DMS79 treated with DMSO at 0.1 percent for 48 hours (cell line): ENCODE measurements at regions not wholly inside any gene's neighbourhood (a gene's known extent, or its start where the extent isn't known, plus 50 kb on each side); places are given as distances from the start of the nearest gene placed in this dataset.
"Not testable (repeated sequence)": the region's sequence is repeated elsewhere in the genome, so short reads cannot be mapped to it uniquely, and the experiment has no call there.

ENCODE experiments used
- DNase-seq: peaks from one replicate; lab custom pipeline; 2025; lab: John Stamatoyannopoulos, UW

GRCh38 chr4:66555301-66555700, 885.0 kb upstream of the EPHA5 start:
- no peak for DNase-seq

- DNase-seq: no peak
These were observed 884.5 kb upstream of the EPHA5 start for GRCh38 chr4:66554826-66555225.

GRCh38 chr4:66545301-66545700, 875.0 kb upstream of the EPHA5 start:
- not testable (repeated sequence) for DNase-seq

- no peak for DNase-seq
These were observed 874.0 kb upstream of the EPHA5 start for GRCh38 chr4:66544281-66544680.

- no peak for DNase-seq
These were observed 869.5 kb upstream of the EPHA5 start for GRCh38 chr4:66539745-66540144.

- no peak for DNase-seq
These were observed 854.5 kb upstream of the EPHA5 start for GRCh38 chr4:66524781-66525180.

- DNase-seq: no peak
These were observed 852.0 kb upstream of the EPHA5 start for GRCh38 chr4:66522244-66522643.

- DNase-seq: no peak
These were observed 846.7 kb upstream of the EPHA5 start for GRCh38 chr4:66516940-66517339.

- no peak for DNase-seq
These were observed 836.7 kb upstream of the EPHA5 start for GRCh38 chr4:66506985-66507384.

- no peak for DNase-seq
These were observed 831.7 kb upstream of the EPHA5 start for GRCh38 chr4:66501997-66502396.

GRCh38 chr4:66490729-66491128, 820.4 kb upstream of the EPHA5 start:
- DNase-seq: no peak

GRCh38 chr4:66489783-66490452, 819.6 kb upstream of the EPHA5 start:
- DNase-seq: no peak

- DNase-seq: no peak
These were observed 819.1 kb upstream of the EPHA5 start for GRCh38 chr4:66489370-66489769.

GRCh38 chr4:66486068-66486467, 815.8 kb upstream of the EPHA5 start:
- DNase-seq: no peak

- DNase-seq: no peak
These were observed 811.9 kb upstream of the EPHA5 start for GRCh38 chr4:66482186-66482585.

- no peak for DNase-seq
These were observed 805.3 kb upstream of the EPHA5 start for GRCh38 chr4:66475596-66475995.

- no peak for DNase-seq
These were observed 794.8 kb upstream of the EPHA5 start for GRCh38 chr4:66465111-66465510.

- DNase-seq: not testable (repeated sequence)
These were observed 792.6 kb upstream of the EPHA5 start for GRCh38 chr4:66462890-66463289.

- DNase-seq: no peak
These were observed 781.5 kb upstream of the EPHA5 start for GRCh38 chr4:66451741-66452140.

GRCh38 chr4:66443008-66443407, 772.7 kb upstream of the EPHA5 start:
- no peak for DNase-seq

GRCh38 chr4:66439508-66439907, 769.2 kb upstream of the EPHA5 start:
- no peak for DNase-seq

- no peak for DNase-seq
These were observed 763.4 kb upstream of the EPHA5 start for GRCh38 chr4:66433706-66434105.

- DNase-seq: no peak
These were observed 760.6 kb upstream of the EPHA5 start for GRCh38 chr4:66430856-66431255.

GRCh38 chr4:66429276-66429675, 759.0 kb upstream of the EPHA5 start:
- no peak for DNase-seq

GRCh38 chr4:66416425-66416824, 746.1 kb upstream of the EPHA5 start:
- no peak for DNase-seq
